CD4-positive, CD25-positive, alpha-beta regulatory T cell (primary cell): ENCODE measurements at regions not wholly inside any gene's neighbourhood (a gene's known extent, or its start where the extent isn't known, plus 50 kb on each side); places are given as distances from the start of the nearest gene placed in this dataset.

Experiments
- ATAC-seq, 2 donors: fragments of 150-1000 bp; cut with Tn5 transposase; one replicate each; pipeline ENCODE4 v1.10.0; 2021; ENCODE audit warnings: low read depth in 2 of 2, moderate number of reproducible peaks in 2 of 2, moderate library complexity in 1 of 2
- DNase-seq, 3 donors: peaks; one replicate each; pipeline versions ENCODE4 v3.0.0 to v3.0.0-alpha.2; 2012 to 2022; ENCODE audit warnings: mixed read lengths in 1 of 3
- H3K27ac ChIP-seq: one replicate; pipeline ENCODE4 v1.7.0; 2013; ENCODE audit warnings: mild to moderate bottlenecking, low read length; ENCODE audit not compliant: insufficient read depth, poor library complexity, severe bottlenecking
- H3K27me3 ChIP-seq: one replicate; pipeline ENCODE4 v1.7.0; 2013; ENCODE audit warnings: low read length; ENCODE audit not compliant: control insufficient read depth, insufficient read depth
- H3K36me3 ChIP-seq: one replicate; pipeline ENCODE4 v1.7.0; 2013; ENCODE audit warnings: mild to moderate bottlenecking, low read length, moderate library complexity; ENCODE audit not compliant: control insufficient read depth, insufficient read depth
- H3K4me1 ChIP-seq: 2 replicates; pipeline ENCODE4 v1.7.0; 2013; ENCODE audit warnings: mild to moderate bottlenecking, low read length; ENCODE audit not compliant: insufficient read depth, control insufficient read depth, poor library complexity, severe bottlenecking
- H3K4me3 ChIP-seq: one replicate; pipeline ENCODE4 v1.7.0; 2013; ENCODE audit warnings: low read depth, mild to moderate bottlenecking, low read length, moderate library complexity
- H3K9me3 ChIP-seq, 2 experiments: 1 replicate in 1 of 2; 2 replicates in 1 of 2; pipeline ENCODE4 v1.7.0; 2013; ENCODE audit warnings: low read length in 2 of 2, mild to moderate bottlenecking in 1 of 2, moderate library complexity in 1 of 2; ENCODE audit not compliant: control insufficient read depth in 2 of 2
- H3K27ac Mint-ChIP-seq, 3 donors: one replicate each; pipeline ENCODE4 v1.8.0; 2020 to 2022; ENCODE audit warnings: mild to moderate bottlenecking in 3 of 3, mixed read lengths in 3 of 3, moderate library complexity in 2 of 3
- H3K27me3 Mint-ChIP-seq: one replicate; pipeline ENCODE4 v1.8.0; 2022; ENCODE audit warnings: mild to moderate bottlenecking, mixed read lengths
- H3K36me3 Mint-ChIP-seq: one replicate; pipeline ENCODE4 v1.8.0; 2020; ENCODE audit warnings: mixed read lengths
- H3K4me1 Mint-ChIP-seq, 4 donors: one replicate each; pipeline ENCODE4 v1.8.0; 2020 to 2022; ENCODE audit warnings: mixed read lengths in 4 of 4, mild to moderate bottlenecking in 1 of 4
- H3K4me3 Mint-ChIP-seq, 4 donors: one replicate each; pipeline ENCODE4 v1.8.0; 2020 to 2022; ENCODE audit warnings: mild to moderate bottlenecking in 4 of 4, mixed read lengths in 4 of 4, moderate library complexity in 3 of 4
- H3K9me3 Mint-ChIP-seq, 7 donors: one replicate each; pipeline ENCODE4 v1.8.0; 2020 to 2022; ENCODE audit warnings: mixed read lengths in 7 of 7, mild to moderate bottlenecking in 3 of 7, moderate library complexity in 2 of 7

DNA sequence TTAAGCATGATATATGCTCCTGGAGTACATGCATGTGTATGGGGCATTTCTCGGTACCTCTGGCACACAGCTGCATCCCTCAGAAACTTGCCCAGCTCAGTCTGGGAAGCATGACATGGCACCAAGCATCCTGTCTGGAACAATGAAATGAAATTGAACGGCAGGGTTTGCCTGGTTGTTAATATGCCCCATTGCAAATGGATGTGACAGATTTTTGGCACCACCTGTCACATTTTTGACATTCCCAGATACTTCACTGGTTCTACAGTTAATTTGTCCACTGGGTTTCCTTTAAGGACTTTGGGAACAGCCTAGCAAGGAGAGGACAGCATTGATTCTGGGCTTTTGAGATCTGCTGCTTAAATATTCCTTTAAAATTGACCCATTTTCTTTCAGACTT lies 305.8 kb downstream of the TSN start:
- Histone ChIP-seq H3K27me3 (no peaks in the 10 kb centered on the region), H3K36me3 (no peaks in the 10 kb centered on the region), H3K9me3 (no peaks in the 10 kb centered on the region), H3K4me3 (no peak overlapping the region), H3K27ac (no peak overlapping the region), H3K4me1 (no peaks in the 10 kb centered on the region)
- ATAC-seq (no peak), DNase-seq (no peak)
- Mint-ChIP-seq H3K4me1 (no peaks in the 10 kb centered on the region), H3K9me3 (peaks cover 0 to 2% (median 0%) of the 10 kb centered on the region in 7 donors), H3K4me3 (no peak overlapping the region), H3K27me3 (no peaks in the 10 kb centered on the region), H3K27ac (no peak overlapping the region), H3K36me3 (no peaks in the 10 kb centered on the region)

- no peak overlapping the region for H3K4me3 Mint-ChIP-seq
- ATAC-seq (no peak), DNase-seq (no peak)
- no peaks in the 10 kb centered on the region for H3K27me3 Mint-ChIP-seq
- Histone ChIP-seq H3K4me1 (no peaks in the 10 kb centered on the region), H3K36me3 (no peaks in the 10 kb centered on the region), H3K9me3 (no peaks in the 10 kb centered on the region), H3K27ac (no peak overlapping the region), H3K4me3 (no peak overlapping the region), H3K27me3 (no peaks in the 10 kb centered on the region)
- no peaks in the 10 kb centered on the region for H3K36me3 Mint-ChIP-seq
- H3K27ac Mint-ChIP-seq: no peak overlapping the region
- H3K4me1 Mint-ChIP-seq: no peaks in the 10 kb centered on the region
- H3K9me3 Mint-ChIP-seq: peaks cover 0 to 2% (median 0%) of the 10 kb centered on the region in 7 donors
Measured at GRCh38 chr2:122061831-122062230, 306.4 kb downstream of the TSN start.

DNA sequence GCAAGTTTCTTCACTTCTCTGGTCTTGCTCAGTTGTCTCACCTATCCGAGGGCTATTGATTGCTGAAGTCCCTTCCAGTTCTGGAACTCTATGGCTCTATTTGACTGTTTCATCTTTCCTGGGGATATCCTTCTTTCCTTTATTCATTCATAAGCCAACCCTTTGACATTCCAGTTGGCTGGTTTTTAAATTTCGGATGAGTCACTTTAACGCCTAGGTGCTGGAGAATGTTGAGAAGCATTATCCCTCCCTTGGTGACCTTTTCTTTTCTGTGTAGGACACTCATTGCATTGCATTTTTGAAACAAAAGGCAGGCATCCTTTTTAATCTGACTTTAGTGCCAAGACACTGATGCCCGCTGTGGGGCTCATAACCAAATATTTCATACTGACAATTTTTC lies 307.1 kb downstream of the TSN start:
- H3K27me3 Mint-ChIP-seq: no peaks in the 10 kb centered on the region
- peaks cover 0 to 2% (median 0%) of the 10 kb centered on the region in 7 donors for H3K9me3 Mint-ChIP-seq
- no peaks in the 10 kb centered on the region for H3K36me3 ChIP-seq
- H3K4me3 ChIP-seq: no peak overlapping the region
- no peak overlapping the region for H3K27ac Mint-ChIP-seq
- ATAC-seq: no peak
- H3K9me3 ChIP-seq: no peaks in the 10 kb centered on the region
- H3K36me3 Mint-ChIP-seq: no peaks in the 10 kb centered on the region
- H3K27me3 ChIP-seq: no peaks in the 10 kb centered on the region
- no peak overlapping the region for H3K27ac ChIP-seq
- DNase-seq: no peak
- H3K4me1 Mint-ChIP-seq: no peaks in the 10 kb centered on the region
- H3K4me3 Mint-ChIP-seq: no peak overlapping the region
- no peaks in the 10 kb centered on the region for H3K4me1 ChIP-seq

- no peaks in the 10 kb centered on the region for H3K4me1 Mint-ChIP-seq
- H3K36me3 Mint-ChIP-seq: no peaks in the 10 kb centered on the region
- no peaks in the 10 kb centered on the region for H3K27me3 Mint-ChIP-seq
- no peak overlapping the region for H3K4me3 ChIP-seq
- H3K27ac Mint-ChIP-seq: no peak overlapping the region
- no peak overlapping the region for H3K4me3 Mint-ChIP-seq
- ATAC-seq: no peak
- no peak overlapping the region for H3K27ac ChIP-seq
- H3K9me3 ChIP-seq: no peaks in the 10 kb centered on the region
- DNase-seq: no peak
- no peaks in the 10 kb centered on the region for H3K4me1 ChIP-seq
- H3K27me3 ChIP-seq: no peaks in the 10 kb centered on the region
- peaks cover 0 to 2% (median 0%) of the 10 kb centered on the region in 7 donors for H3K9me3 Mint-ChIP-seq
- H3K36me3 ChIP-seq: no peaks in the 10 kb centered on the region
Measured at GRCh38 chr2:122063716-122064115, 308.3 kb downstream of the TSN start.

GRCh38 chr2:122070241-122070731 lies 314.8 kb downstream of the TSN start:
- Histone ChIP-seq H3K4me3 (no peak overlapping the region), H3K9me3 (no peaks in the 10 kb centered on the region), H3K27ac (no peak overlapping the region), H3K27me3 (no peaks in the 10 kb centered on the region), H3K36me3 (no peaks in the 10 kb centered on the region), H3K4me1 (no peaks in the 10 kb centered on the region)
- no peaks in the 10 kb centered on the region for H3K4me1 Mint-ChIP-seq
- H3K4me3 Mint-ChIP-seq: no peak overlapping the region
- no peaks in the 10 kb centered on the region for H3K27me3 Mint-ChIP-seq
- DNase-seq (no peak), ATAC-seq (no peak)
- H3K9me3 Mint-ChIP-seq: no peaks in the 10 kb centered on the region
- H3K36me3 Mint-ChIP-seq: no peaks in the 10 kb centered on the region
- H3K27ac Mint-ChIP-seq: no peak overlapping the region

- no peaks in the 10 kb centered on the region for H3K27me3 ChIP-seq
- H3K36me3 ChIP-seq: no peaks in the 10 kb centered on the region
- no peaks in the 10 kb centered on the region for H3K4me1 ChIP-seq
- H3K27ac ChIP-seq: no peak overlapping the region
- ATAC-seq (no peak), DNase-seq (no peak)
- Mint-ChIP-seq H3K27me3 (no peaks in the 10 kb centered on the region), H3K4me3 (no peak overlapping the region), H3K4me1 (no peaks in the 10 kb centered on the region), H3K27ac (no peak overlapping the region), H3K36me3 (no peaks in the 10 kb centered on the region), H3K9me3 (no peaks in the 10 kb centered on the region)
- H3K9me3 ChIP-seq: no peaks in the 10 kb centered on the region
- H3K4me3 ChIP-seq: no peak overlapping the region
Measured at GRCh38 chr2:122072666-122073065, 317.2 kb downstream of the TSN start.

GRCh38 chr2:122074201-122074600 lies 318.8 kb downstream of the TSN start:
- Histone ChIP-seq H3K27ac (no peak overlapping the region), H3K4me3 (no peak overlapping the region), H3K27me3 (no peaks in the 10 kb centered on the region), H3K9me3 (no peaks in the 10 kb centered on the region), H3K4me1 (no peaks in the 10 kb centered on the region), H3K36me3 (no peaks in the 10 kb centered on the region)
- Mint-ChIP-seq H3K36me3 (no peaks in the 10 kb centered on the region), H3K4me3 (no peak overlapping the region), H3K9me3 (no peaks in the 10 kb centered on the region), H3K4me1 (no peaks in the 10 kb centered on the region), H3K27ac (no peak overlapping the region), H3K27me3 (no peaks in the 10 kb centered on the region)
- DNase-seq (no peak), ATAC-seq (no peak)

- H3K9me3 Mint-ChIP-seq: no peaks in the 10 kb centered on the region
- no peak overlapping the region for H3K4me3 Mint-ChIP-seq
- no peaks in the 10 kb centered on the region for H3K36me3 Mint-ChIP-seq
- no peaks in the 10 kb centered on the region for H3K4me1 ChIP-seq
- H3K27me3 ChIP-seq: no peaks in the 10 kb centered on the region
- H3K4me1 Mint-ChIP-seq: no peaks in the 10 kb centered on the region
- H3K27me3 Mint-ChIP-seq: no peaks in the 10 kb centered on the region
- no peak for DNase-seq
- H3K27ac Mint-ChIP-seq: no peak overlapping the region
- H3K27ac ChIP-seq: no peak overlapping the region
- ATAC-seq: no peak
- no peak overlapping the region for H3K4me3 ChIP-seq
- no peaks in the 10 kb centered on the region for H3K36me3 ChIP-seq
- no peaks in the 10 kb centered on the region for H3K9me3 ChIP-seq
Measured at GRCh38 chr2:122075381-122075780, 319.9 kb downstream of the TSN start.
